ENCODE measurements at regions not wholly inside any gene's neighbourhood (a gene's known extent, or its start where the extent isn't known, plus 50 kb on each side); places are given as distances from the start of the nearest gene placed in this dataset.

- TF ChIP-seq EZH2 (IDR thresholded peaks at IDR 0.05; ENCODE audit: borderline replicate concordance, insufficient read depth, low read length, poor library complexity, severe bottlenecking), result no peak
- TF ChIP-seq, protein P1, sequence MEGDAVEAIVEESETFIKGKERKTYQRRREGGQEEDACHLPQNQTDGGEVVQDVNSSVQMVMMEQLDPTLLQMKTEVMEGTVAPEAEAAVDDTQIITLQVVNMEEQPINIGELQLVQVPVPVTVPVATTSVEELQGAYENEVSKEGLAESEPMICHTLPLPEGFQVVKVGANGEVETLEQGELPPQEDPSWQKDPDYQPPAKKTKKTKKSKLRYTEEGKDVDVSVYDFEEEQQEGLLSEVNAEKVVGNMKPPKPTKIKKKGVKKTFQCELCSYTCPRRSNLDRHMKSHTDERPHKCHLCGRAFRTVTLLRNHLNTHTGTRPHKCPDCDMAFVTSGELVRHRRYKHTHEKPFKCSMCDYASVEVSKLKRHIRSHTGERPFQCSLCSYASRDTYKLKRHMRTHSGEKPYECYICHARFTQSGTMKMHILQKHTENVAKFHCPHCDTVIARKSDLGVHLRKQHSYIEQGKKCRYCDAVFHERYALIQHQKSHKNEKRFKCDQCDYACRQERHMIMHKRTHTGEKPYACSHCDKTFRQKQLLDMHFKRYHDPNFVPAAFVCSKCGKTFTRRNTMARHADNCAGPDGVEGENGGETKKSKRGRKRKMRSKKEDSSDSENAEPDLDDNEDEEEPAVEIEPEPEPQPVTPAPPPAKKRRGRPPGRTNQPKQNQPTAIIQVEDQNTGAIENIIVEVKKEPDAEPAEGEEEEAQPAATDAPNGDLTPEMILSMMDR (IDR thresholded peaks at IDR 0.05; ENCODE audit: poor library complexity, severe bottlenecking), result no peak
- TF ChIP-seq RAD21 (conservative IDR thresholded peaks at IDR 0.05), result no peak
- no peak for TF ChIP-seq TAF1 (IDR thresholded peaks at IDR 0.05; ENCODE audit: low read depth)
- no peak for TF ChIP-seq REST (IDR thresholded peaks at IDR 0.05; ENCODE audit: borderline replicate concordance)
- no peak for TF ChIP-seq POLR2AphosphoS5 (IDR thresholded peaks at IDR 0.05)
- Histone ChIP-seq H3K27ac (ENCODE audit: low read length) (no peak overlapping the region), H4K20me1 (ENCODE audit: insufficient read depth) (no peaks in the 10 kb centered on the region), H3K9me3 (ENCODE audit: low read length) (no peaks in the 10 kb centered on the region), H3K36me3 (ENCODE audit: insufficient read depth, low read length) (no peaks in the 10 kb centered on the region), H3K79me2 (replicated peaks; ENCODE audit: insufficient read depth, low read length) (no peaks in the 10 kb centered on the region), H3K27me3 (ENCODE audit: insufficient read depth, low read depth, low read length) (no peaks in the 10 kb centered on the region), H3K9ac (ENCODE audit: low read length) (no peak overlapping the region), H3F3A (ENCODE audit: insufficient read depth, low read length, poor library complexity, severe bottlenecking) (no peaks in the 10 kb centered on the region), H3K4me3 (ENCODE audit: low read length) (no peak overlapping the region), H2AFZ (ENCODE audit: low read depth, low read length) (no peak overlapping the region), H3K4me2 (ENCODE audit: low read length) (no peak overlapping the region), H3K9me2 (ENCODE audit: insufficient read depth, low read length) (no peaks in the 10 kb centered on the region)
These were observed 516.4 kb upstream of the DPH6 start for GRCh38 chr15:36062357-36062756.

DNA sequence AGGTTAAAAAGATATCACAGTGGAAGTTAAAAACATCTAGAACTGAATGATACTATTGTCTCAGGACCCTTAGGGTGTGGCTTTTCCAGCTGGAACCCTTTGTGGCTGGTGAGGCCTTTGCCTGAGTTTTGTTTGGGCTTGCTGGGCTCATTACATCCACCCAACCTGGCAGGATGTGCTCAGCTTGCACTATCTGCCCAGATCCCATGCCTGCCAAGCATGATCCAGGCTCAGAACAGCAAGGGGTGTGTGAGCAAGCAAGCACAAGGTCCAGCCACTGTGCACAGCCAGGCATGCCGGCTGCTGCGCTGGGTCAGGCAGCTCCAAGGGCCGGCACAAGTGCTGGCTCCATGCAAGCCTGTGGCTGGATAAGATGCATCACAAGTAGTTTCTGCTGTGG lies 512.7 kb upstream of the CDIN1 start:
- no peaks in the 10 kb centered on the region for H3K36me3 ChIP-seq (ENCODE audit: insufficient read depth, low read length)
- no peaks in the 10 kb centered on the region for H4K20me1 ChIP-seq (ENCODE audit: insufficient read depth)

More for the DNA sequence above, 512.7 kb upstream of the CDIN1 start:
- H3F3A ChIP-seq (ENCODE audit: insufficient read depth, low read length, poor library complexity, severe bottlenecking), result no peaks in the 10 kb centered on the region
- no peak overlapping the region for H3K27ac ChIP-seq (ENCODE audit: low read length)
- H3K9ac ChIP-seq (ENCODE audit: low read length), result no peak overlapping the region
- no peaks in the 10 kb centered on the region for H3K79me2 ChIP-seq (replicated peaks; ENCODE audit: insufficient read depth, low read length)
- TF ChIP-seq SMC3 (conservative IDR thresholded peaks at IDR 0.05; ENCODE audit: poor library complexity) (no peak), EP300 (conservative IDR thresholded peaks at IDR 0.05; ENCODE audit: poor library complexity, severe bottlenecking) (no peak), REST (IDR thresholded peaks at IDR 0.05; ENCODE audit: borderline replicate concordance) (no peak), RAD21 (conservative IDR thresholded peaks at IDR 0.05) (no peak), TAF1 (IDR thresholded peaks at IDR 0.05; ENCODE audit: low read depth) (no peak), POLR2AphosphoS5 (IDR thresholded peaks at IDR 0.05) (no peak), EZH2 (IDR thresholded peaks at IDR 0.05; ENCODE audit: borderline replicate concordance, insufficient read depth, low read length, poor library complexity, severe bottlenecking) (no peak), MXI1 (conservative IDR thresholded peaks at IDR 0.05; ENCODE audit: poor library complexity, severe bottlenecking) (no peak)
- TF ChIP-seq, protein P1 (IDR thresholded peaks at IDR 0.05; ENCODE audit: poor library complexity, severe bottlenecking), result no peak
- H3K4me2 ChIP-seq (ENCODE audit: low read length), result no peak overlapping the region
- no peak overlapping the region for H2AFZ ChIP-seq (ENCODE audit: low read depth, low read length)
- no peak overlapping the region for H3K4me3 ChIP-seq (ENCODE audit: low read length)
- H3K9me2 ChIP-seq (ENCODE audit: insufficient read depth, low read length), result no peaks in the 10 kb centered on the region
- no peaks in the 10 kb centered on the region for H3K9me3 ChIP-seq (ENCODE audit: low read length)
- H3K27me3 ChIP-seq (ENCODE audit: insufficient read depth, low read depth, low read length), result no peaks in the 10 kb centered on the region

Measured in neural cell (in vitro differentiated cells).